ENCODE measurements at regions not wholly inside any gene's neighbourhood (a gene's known extent, or its start where the extent isn't known, plus 50 kb on each side); places are given as distances from the start of the nearest gene placed in this dataset.

- Histone ChIP-seq H4K20me1 (ENCODE audit: insufficient read depth, poor library complexity, severe bottlenecking) (no peaks in the 10 kb centered on the region), H3K4me2 (no peak overlapping the region), H3K4me1 (ENCODE audit: insufficient read depth) (no peaks in the 10 kb centered on the region), H3K4me3 (no peak overlapping the region), H3K27me3 (no peaks in the 10 kb centered on the region), H3K79me2 (no peaks in the 10 kb centered on the region), H3K9me3 (ENCODE audit: low read depth) (no peaks in the 10 kb centered on the region), H2AFZ (no peak overlapping the region), H3K9me2 (replicated peaks; ENCODE audit: insufficient read depth) (no peaks in the 10 kb centered on the region), H3K27ac (no peak overlapping the region), H3K36me3 (replicated peaks; ENCODE audit: insufficient read depth, low read depth) (no peaks in the 10 kb centered on the region)
- TF ChIP-seq EZH2 (IDR thresholded peaks at IDR 0.05; ENCODE audit: borderline replicate concordance) (no peak), EZH2phosphoT487 (IDR thresholded peaks at IDR 0.05; ENCODE audit: low read depth, severe bottlenecking, unreplicated experiment) (no peak), CTCF (IDR thresholded peaks at IDR 0.05; ENCODE audit: poor library complexity) (no peak)
- 67% methylated on average over 1 of the region's 1 CpG for WGBS (ENCODE audit: low lambda C conversion rate, missing lambda C conversion rate)
- DNase-seq (ENCODE audit: low spot score): no peak
These were observed 282.5 kb upstream of the SPRED2 start for GRCh38 chr2:65714866-65715265.

DNA sequence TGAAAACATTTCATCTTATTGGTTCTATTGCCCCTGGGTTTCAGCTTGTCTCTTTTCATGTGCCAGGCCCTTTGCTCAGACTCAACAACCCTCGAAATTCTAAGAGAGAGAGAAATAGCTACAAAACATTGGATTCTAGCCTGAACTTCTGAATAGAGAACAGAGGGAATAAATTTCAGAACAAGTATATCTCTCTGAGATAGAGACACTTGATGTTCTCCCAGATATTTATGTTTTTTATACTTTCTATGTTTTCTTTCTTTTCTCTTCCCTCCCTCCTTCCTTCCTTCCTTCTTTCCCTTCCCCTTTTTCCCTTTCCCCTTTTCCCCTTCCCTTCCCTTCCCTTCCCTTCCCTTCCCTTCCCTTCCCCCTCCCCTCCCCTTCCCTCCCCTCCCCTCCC, 279.5 kb upstream of the SPRED2 start:
- H3K4me3 ChIP-seq: no peak overlapping the region
- H3K36me3 ChIP-seq (replicated peaks; ENCODE audit: insufficient read depth, low read depth): no peaks in the 10 kb centered on the region
- H3K4me1 ChIP-seq (ENCODE audit: insufficient read depth): no peaks in the 10 kb centered on the region
- TF ChIP-seq CTCF (IDR thresholded peaks at IDR 0.05; ENCODE audit: poor library complexity) (no peak), EZH2 (IDR thresholded peaks at IDR 0.05; ENCODE audit: borderline replicate concordance) (no peak), EZH2phosphoT487 (IDR thresholded peaks at IDR 0.05; ENCODE audit: low read depth, severe bottlenecking, unreplicated experiment) (no peak)
- H3K9me3 ChIP-seq (ENCODE audit: low read depth): no peaks in the 10 kb centered on the region
- H3K27me3 ChIP-seq: no peaks in the 10 kb centered on the region
- H3K79me2 ChIP-seq: no peaks in the 10 kb centered on the region
- no peak overlapping the region for H3K4me2 ChIP-seq
- no peak for DNase-seq (ENCODE audit: low spot score)
- H3K9me2 ChIP-seq (replicated peaks; ENCODE audit: insufficient read depth): no peaks in the 10 kb centered on the region
- H3K27ac ChIP-seq: no peak overlapping the region
- 85% methylated on average over 1 of the region's 1 CpG for WGBS (ENCODE audit: low lambda C conversion rate, missing lambda C conversion rate)
- H2AFZ ChIP-seq: no peak overlapping the region
- H4K20me1 ChIP-seq (ENCODE audit: insufficient read depth, poor library complexity, severe bottlenecking): no peaks in the 10 kb centered on the region

- WGBS (ENCODE audit: low lambda C conversion rate, missing lambda C conversion rate): 70% methylated on average over 2 of the region's 2 CpGs
- TF ChIP-seq CTCF (IDR thresholded peaks at IDR 0.05; ENCODE audit: poor library complexity): peak; percentile 14
- TF ChIP-seq EZH2 (IDR thresholded peaks at IDR 0.05; ENCODE audit: borderline replicate concordance): no peak
- TF ChIP-seq EZH2phosphoT487 (IDR thresholded peaks at IDR 0.05; ENCODE audit: low read depth, severe bottlenecking, unreplicated experiment): no peak
These were observed 278.4 kb upstream of the SPRED2 start for GRCh38 chr2:65710779-65711295.

DNA sequence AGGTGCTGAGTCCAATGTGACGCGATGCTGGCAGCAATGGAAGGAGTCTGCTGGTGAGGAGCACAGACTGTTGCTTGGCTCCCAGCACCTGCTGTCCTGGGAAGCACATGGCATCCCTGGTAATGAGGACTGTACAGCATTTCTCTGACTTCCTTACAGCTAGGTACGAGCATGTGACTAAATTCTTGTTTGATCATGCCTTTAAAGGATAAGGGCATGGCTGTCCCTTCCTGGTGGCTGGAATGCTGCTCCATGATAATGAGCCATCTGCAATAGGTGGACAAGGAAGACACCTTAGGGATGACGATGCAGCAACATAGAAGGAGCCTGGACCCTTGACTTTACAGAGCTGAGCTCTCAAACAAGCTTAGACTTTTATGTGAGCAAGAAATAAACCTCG, 278.0 kb upstream of the SPRED2 start:
- Histone ChIP-seq H3K27me3 (no peaks in the 10 kb centered on the region), H3K4me2 (no peak overlapping the region), H3K9me2 (replicated peaks; ENCODE audit: insufficient read depth) (no peaks in the 10 kb centered on the region), H3K36me3 (replicated peaks; ENCODE audit: insufficient read depth, low read depth) (no peaks in the 10 kb centered on the region), H2AFZ (no peak overlapping the region), H3K4me3 (no peak overlapping the region), H3K27ac (no peak overlapping the region), H3K4me1 (ENCODE audit: insufficient read depth) (no peaks in the 10 kb centered on the region), H4K20me1 (ENCODE audit: insufficient read depth, poor library complexity, severe bottlenecking) (no peaks in the 10 kb centered on the region), H3K9me3 (ENCODE audit: low read depth) (no peaks in the 10 kb centered on the region), H3K79me2 (no peaks in the 10 kb centered on the region)
- DNase-seq (ENCODE audit: low spot score): no peak
- 92% methylated on average over 5 of the region's 5 CpGs for WGBS (ENCODE audit: low lambda C conversion rate, missing lambda C conversion rate)
- no peak for TF ChIP-seq EZH2 (IDR thresholded peaks at IDR 0.05; ENCODE audit: borderline replicate concordance)
- no peak for TF ChIP-seq CTCF (IDR thresholded peaks at IDR 0.05; ENCODE audit: poor library complexity)
- no peak for TF ChIP-seq EZH2phosphoT487 (IDR thresholded peaks at IDR 0.05; ENCODE audit: low read depth, severe bottlenecking, unreplicated experiment)

More at GRCh38 chr2:65710779-65711295, 278.4 kb upstream of the SPRED2 start:
- no peaks in the 10 kb centered on the region for H3K36me3 ChIP-seq (replicated peaks; ENCODE audit: insufficient read depth, low read depth)
- H3K9me3 ChIP-seq (ENCODE audit: low read depth): no peaks in the 10 kb centered on the region
- no peaks in the 10 kb centered on the region for H3K9me2 ChIP-seq (replicated peaks; ENCODE audit: insufficient read depth)
- no peak overlapping the region for H3K27ac ChIP-seq
- no peaks in the 10 kb centered on the region for H3K79me2 ChIP-seq
- no peaks in the 10 kb centered on the region for H3K27me3 ChIP-seq
- DNase-seq (ENCODE audit: low spot score): no peak
- H3K4me2 ChIP-seq: no peak overlapping the region
- H2AFZ ChIP-seq: no peak overlapping the region
- no peaks in the 10 kb centered on the region for H3K4me1 ChIP-seq (ENCODE audit: insufficient read depth)
- no peaks in the 10 kb centered on the region for H4K20me1 ChIP-seq (ENCODE audit: insufficient read depth, poor library complexity, severe bottlenecking)
- no peak overlapping the region for H3K4me3 ChIP-seq
